Hematopoietic multipotent progenitor cell treated with erythropoietin and hydrocortisone succinate and interleukin-3 and kit ligand, for 15 days (in vitro differentiated cells): ENCODE measurements at regions not wholly inside any gene's neighbourhood (a gene's known extent, or its start where the extent isn't known, plus 50 kb on each side); places are given as distances from the start of the nearest gene placed in this dataset.

Experiments used
- DNase-seq: peaks from one replicate; pipeline ENCODE4 v3.0.0-alpha.2; 2015; ENCODE audit warnings: low spot score

DNA sequence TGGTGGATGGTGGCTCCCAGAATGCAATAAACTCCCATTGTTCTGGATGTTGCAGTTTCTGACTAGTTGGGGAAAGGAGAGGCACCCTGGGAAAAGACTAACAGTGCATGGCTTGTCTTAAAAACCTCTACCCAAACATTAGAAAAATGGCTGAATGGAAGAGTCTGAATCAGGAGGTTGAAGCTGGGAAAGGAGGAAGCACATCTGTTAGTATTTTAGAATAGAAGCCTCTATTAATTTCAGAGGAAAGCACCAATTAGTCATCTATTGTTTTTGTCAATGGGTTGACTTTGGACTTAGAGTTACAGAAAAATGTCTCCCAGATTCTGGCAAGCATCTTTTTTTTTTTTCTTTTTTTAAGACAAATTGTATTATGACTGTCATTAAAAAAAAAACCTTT lies 56.1 kb upstream of the ELMO1 start:
- DNase-seq: no peak

DNA sequence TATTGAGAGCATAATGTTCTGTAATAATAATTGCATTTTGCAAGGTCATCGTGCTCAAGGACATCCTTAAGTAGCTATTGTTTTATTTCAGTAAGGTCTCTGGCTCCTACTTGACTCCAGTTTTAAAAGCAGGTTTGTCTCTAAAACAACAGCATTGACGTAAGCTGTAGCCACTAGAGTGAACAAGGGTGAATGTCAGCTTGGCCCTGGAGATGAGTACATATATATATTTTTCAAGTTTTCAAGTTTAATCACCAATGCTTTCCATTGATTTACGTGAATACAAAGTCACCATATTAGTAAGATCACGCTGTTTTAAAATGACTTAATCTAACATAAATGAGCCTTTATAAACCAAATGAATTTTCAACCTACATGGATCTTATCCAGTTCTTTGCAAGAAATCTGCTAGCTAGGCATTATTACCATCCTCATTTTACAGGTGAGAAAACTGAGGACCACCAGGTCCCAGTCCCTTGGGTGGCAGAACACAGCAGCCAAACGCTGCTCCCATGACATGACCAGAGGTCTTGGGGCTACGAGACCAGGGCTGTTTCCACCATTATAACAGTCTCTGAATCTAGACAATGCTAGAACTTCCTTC lies 57.2 kb upstream of the ELMO1 start:
- DNase-seq: no peak

DNA sequence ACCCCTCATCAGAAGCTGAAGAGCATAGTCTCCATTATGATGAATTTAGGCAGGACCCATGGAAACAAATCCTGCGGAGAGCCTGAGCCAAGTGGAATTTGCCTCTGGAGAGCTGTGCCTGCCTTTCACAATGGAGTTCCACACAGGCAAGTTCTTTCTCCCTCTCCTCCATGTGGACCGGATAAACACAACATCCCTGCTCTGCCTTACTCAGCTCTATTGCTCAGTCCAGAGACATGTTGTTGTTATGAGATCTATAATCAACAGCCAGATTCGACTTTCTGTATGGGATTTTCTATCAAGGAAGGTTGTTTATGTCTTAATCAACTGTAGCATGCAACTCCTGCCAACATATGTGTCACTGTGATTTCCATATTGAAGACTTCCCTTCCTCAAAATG lies 59.5 kb upstream of the ELMO1 start:
- no peak for DNase-seq

DNA sequence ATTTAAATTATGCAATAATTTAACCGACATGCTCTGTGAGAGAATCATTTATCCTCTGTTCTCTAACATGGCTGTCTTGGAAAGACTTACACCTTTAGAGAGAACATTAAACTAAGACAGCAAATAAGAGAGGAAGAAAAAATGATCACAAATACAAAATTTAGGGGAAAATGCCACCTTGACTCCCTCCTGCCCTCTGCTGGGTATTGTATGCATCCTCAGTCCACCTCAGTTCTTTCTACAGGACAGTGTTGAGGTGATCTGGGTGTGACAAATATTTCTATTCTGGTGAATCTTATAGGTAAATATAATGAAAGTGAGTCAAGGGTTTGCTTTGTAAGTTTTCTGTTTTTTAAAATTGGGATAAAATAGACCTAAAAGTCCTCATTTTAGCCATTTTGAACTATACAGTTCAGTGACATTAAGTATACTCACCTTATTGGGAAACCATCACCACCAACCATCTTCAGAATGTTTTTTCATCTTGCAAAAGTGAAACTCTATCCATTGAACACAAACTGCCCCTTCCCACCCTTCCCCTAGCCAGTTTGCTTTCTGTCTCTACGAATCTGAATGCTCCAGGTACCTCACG lies 61.5 kb upstream of the ELMO1 start:
- DNase-seq: peak; percentile 4

DNA sequence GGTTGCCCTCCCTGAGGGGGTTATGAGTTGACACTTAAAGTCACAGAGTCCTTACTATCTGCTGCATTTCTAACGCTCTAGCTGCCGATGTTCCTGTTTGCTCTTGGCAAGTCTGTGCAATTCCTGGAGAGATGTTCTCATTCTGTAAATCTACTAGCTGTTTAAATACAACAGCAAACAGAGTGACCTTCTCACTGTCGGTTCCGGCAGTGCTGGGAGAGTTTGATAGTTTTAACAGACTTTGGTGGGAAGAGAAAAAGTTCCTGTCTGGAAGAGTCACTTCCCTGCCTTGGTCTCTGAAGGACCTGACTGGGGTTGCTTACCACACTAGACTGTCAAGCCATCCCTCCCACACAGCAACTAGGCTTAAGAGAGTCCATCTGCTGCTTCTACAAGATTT lies 63.3 kb upstream of the ELMO1 start:
- DNase-seq: no peak

DNA sequence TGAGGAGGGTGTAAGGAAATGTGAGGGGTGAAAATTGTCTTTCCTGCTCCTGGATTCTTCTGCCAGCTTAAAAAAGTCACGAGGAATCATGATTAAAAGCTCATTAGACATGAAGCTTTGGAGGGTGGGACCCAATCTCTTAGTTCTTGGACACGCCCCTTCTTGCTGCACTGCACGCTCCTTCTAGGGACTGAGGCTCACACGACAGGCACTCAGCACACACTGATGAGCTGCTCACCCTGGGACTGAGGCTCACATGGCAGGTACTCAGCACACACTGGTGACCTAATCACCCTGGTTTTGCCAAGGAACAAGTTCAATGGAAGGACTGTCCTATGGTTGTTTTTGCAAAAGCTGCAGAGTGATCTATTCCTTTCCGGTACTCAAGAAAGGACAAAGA lies 65.8 kb upstream of the ELMO1 start:
- DNase-seq: no peak

DNA sequence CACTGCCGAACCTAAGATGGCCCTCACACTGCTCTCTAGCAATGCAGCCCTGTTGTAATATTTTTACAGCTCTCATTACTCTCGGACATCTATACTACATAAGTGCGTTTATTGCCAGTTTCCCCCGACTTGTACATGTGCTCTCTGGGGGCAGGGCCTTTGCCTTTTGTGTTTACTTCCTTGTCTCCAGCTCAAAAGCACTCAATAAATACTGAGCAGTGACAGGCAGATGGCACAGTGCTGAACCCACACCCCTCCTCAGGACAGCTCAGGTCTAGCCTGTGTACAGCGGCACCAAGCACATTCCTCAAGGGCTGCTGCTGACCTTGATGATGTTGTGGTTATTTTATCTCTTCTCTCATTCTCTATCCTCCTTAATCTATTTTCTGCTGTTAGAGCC lies 68.0 kb upstream of the ELMO1 start:
- no peak for DNase-seq

DNA sequence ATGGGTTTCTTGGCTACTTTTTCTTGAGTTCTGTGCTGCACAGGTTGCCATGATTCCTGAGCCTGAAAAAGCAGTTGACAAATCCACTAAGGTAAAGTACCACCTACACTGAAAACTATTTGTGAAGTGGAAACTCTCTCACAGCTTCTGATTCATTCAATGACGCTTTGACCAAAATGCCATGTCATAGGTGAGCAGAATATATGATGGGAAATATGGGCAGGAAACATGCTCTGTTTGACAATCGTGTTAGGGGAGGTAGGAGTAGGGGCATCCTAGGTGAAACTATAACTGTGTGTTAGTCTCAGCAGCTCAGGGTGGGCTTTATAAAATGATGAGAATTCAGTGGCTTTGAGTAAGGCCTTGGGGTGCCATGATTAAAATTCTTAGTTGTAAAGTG lies 69.6 kb upstream of the ELMO1 start:
- no peak for DNase-seq

DNA sequence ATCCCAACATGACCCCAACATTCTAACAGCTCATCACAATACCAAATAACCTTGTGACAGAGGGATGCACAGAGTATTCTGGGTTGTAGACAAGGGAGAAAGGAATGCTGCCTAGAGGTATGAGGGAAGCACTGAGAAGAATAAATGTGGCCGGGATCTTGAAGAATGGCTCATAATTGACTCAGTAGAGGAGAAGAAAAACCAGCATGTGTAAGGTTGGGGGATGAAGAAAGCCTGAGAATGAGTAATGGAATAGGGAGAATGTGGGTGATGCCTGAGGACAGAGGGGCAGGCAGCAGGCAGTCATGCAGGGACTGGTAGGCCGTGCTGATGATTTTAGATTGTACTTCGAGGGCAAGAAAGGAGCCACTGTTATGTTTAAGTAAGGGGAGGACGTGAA lies 75.4 kb upstream of the ELMO1 start:
- DNase-seq: no peak

DNA sequence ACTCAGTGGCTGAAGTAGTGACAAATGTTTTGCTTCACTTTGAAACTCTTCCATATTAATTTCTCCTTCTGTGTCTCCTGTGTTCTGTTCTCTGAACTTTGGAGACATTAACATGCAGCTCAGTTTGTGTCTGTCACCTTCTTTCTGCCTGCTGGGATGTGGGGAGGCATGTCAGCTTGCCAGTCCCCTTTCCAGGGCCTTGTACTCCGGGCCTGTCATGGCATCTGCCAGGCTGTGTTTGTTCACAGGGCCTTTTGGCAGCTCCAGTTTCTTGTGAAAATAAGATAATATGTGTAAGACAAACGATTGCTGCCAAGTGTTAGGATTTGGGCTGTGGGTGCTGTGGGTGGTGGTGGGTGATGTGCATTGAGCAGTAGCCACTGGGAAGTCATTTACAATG lies 76.1 kb upstream of the ELMO1 start:
- DNase-seq: no peak

DNA sequence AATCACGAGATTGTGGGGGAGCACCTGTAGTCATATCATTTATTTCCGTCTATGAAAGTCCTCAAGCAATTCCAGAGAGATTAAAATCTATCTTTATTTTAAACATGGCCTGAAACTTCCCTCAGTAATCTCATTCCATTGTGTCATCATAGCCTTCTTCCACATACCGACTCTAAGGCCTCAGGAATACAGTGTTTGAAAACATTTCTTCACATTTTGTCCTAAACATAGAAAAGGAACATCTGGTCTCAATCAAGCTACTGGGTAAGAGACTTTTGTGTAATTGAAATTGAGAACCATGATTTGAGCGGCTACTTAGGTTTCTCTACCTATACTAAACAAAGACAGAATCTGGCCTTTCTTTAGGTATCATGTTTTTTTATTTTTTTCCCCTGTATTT lies 78.0 kb upstream of the ELMO1 start:
- no peak for DNase-seq

DNA sequence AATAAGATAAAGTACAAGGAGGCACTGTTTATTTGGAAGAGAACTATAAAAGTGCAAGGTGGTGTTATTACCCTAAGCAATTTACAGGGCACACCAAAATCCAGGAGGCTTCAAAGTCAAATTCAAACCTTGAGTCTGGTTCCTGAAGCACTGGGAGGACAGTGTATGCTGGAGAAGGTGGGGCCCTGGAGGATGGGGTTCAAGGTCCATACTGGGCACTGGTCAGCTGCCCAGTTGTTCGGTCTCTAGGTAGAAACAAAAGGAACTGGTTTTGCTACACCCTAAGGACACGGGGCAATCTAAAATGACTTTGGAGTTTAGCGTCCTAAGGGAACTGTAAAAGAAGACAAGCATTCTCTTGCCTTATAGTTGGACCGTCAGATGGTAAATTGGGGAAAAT lies 78.4 kb upstream of the ELMO1 start:
- no peak for DNase-seq

DNA sequence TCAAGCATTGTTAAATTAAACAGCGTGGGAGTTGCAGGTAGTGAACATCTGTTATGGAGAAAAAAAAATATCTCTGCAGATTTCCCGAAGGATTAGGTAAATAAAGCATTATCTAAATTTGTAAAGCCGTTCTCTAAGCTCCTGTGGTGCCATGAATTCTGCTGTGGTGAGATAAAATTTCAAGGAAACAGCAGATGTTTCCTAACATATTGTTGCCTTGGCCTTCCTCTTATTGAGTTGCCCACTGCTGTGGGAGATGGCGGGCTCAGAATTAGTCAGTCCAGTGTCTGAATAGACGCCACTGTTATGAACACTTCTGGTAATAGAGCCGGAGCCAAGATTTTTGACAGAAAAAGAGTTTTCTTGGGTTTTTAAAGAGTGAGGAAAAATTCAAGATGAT lies 82.6 kb upstream of the ELMO1 start:
- no peak for DNase-seq

DNA sequence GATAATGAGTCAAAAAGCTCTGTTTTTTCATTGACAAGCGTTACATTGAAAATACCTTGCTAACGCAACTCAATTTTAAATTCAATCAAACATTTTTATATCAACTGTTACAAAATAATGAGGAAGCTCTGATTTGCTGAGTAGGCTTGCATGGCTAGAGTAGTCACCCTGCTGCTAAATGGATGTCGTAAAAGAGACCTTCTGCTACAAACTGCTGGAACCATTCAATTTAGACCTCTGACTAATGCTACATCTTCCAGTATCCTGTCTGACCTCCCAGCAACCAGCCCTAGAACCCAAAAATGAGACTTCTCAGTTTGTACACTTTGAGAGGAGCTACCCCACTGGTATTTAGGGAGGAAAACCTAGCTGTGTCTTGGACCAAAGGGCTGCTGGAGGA lies 84.0 kb upstream of the ELMO1 start:
- no peak for DNase-seq

DNA sequence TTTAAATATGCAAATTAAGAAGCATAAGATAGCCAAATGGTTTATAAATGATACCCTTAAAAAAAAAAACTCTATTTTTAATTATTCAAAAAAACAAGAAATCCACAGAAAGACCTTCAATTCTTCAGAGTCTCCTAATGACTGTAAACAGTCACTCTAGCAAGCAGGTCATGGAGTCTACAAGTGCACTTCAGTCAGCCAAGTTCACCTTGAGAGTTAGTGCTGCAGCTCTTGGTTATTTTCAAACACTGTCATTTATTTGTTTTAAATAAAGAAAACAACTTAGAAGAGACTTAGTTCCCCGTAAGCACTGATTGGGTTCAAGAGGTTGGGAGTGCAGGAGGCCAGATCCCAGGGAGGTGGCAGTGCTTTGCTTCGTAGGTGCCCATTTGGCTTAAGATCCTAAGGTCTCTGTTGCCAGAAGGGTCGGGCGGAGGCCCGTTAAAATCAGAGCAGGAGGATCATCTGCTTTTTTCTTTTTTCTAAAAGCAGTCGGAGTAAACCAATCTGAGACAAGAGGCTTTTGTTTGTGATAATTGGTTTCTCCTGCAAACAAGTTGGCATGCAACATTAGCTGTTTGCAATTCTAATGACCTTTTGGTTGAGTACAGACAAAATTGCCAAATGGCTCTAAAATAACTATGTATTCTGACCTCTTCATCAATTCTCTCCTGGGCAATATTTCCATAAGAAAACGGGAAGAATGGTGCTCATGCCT lies 86.4 kb upstream of the ELMO1 start:
- DNase-seq: no peak

DNA sequence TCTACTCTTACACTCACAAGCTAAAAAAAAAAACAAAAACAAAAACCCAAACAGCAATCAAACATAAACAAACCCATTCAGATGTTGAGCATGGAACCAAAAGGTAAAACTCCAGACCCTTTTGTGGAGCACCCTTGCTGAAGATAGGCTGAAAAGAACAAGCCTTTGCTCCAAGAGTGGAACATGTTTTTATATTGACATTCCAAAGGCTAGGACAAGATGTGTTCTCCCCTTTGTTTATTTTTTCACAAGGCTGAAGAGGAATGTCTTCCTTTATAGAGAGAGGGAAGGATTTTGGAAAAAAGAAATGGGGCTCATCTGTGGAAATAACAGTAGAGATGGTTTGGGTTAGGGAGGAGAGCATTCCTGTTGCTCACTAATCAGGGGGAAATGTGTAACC lies 87.2 kb upstream of the ELMO1 start:
- no peak for DNase-seq

DNA sequence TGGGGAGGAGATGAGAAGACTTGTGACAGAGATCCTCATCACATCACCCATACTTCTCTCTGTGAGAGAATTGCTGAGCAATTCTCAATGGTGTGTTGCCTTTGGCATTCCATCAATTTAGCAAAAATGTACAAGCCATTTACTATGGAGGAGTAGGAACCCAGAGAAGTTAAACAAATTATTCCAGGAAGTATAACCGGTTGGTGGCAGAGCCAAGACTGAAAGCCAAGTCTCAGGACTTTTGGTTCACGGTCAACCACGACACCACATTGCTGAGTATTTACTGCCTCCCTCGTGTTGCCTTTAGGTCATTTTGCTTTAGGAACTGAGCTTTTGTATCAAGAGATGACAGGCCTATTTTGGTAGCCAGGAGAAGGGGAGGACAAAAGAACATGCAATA lies 88.0 kb upstream of the ELMO1 start:
- no peak for DNase-seq

DNA sequence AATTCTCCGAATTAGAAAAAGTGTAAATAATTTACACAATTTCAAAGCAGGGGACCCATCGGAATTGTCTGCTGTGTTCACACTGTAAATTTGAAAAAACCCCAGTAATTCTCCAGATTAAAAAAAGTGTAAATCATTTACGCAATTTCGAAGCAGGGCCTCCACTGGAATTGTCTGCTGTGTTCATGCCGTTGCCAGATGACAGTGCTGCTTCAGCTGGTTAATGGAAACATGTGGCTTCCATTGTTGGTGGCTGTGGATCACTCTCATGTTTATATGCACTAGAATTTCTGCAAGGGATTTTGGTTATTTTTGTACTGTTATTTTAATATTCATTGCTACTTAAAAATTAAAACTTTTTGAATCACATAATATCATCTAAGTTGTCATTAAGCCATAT lies 88.8 kb upstream of the ELMO1 start:
- no peak for DNase-seq

DNA sequence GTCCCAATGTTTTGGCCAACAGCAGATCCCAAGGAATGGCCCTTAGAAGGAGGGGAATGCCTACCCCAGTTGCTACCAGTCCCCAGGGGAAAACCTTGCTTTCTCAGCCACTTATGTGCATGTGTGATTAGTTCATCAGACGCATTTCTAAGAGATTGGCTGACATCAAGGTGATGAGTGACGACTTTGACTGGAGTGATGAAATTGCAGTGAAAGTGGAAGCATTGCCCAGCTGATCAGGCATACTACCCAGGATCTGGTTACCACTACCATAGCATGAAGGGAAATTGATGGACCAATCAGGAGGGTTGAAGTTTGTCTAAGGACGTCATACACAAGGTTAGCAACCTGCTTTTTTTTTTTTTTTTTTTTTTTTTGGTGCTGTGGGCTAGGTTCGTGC lies 90.3 kb upstream of the ELMO1 start:
- DNase-seq: no peak

DNA sequence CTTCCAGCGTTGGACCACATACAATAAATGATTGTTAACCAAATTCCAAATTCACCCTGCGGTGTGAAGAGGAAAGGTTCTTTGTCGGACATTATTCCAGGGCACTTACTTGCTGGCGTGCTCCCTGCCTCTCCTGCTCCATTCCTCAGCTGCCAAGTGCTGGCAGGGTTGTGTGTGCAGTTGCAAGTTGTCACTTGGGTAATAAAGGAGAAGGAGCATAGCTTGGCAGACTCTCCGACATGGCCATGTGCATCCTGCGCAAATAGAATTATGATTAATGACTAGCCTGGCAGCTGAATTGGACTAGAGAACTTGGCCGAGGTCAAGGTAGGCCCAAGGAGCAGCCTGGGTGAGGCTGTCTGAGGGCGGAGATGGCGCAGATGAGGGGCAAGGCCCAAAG lies 92.3 kb upstream of the ELMO1 start:
- DNase-seq: no peak

DNA sequence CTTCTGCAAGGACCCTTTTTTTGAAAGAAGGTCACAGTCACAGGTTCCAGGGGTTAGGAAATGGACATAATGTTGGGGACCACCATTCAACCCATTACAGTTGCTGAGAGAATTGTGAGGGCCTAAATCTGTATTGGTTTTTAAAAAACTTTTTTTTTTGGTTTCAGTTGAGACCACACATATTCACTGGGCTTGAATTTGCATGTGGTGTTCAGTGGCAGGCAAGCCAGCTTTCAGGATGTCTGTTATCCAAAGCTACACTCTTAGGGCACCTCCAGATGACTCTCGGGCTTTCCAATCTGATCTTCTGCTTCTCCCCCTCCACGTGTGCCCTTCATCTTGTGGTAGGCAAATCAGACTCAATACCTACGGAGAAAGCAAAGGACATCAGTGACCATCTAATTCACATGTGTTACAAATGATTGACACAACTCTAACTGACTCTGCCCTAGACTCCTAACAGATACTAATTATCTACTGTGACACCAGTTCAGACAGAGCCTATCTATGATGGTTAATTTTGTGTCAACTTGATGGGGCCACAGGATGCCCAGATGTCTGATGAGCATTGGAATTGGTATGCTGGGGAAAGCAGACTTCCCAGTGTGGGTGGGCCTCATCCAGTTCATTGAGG lies 93.3 kb upstream of the ELMO1 start:
- no peak for DNase-seq

DNA sequence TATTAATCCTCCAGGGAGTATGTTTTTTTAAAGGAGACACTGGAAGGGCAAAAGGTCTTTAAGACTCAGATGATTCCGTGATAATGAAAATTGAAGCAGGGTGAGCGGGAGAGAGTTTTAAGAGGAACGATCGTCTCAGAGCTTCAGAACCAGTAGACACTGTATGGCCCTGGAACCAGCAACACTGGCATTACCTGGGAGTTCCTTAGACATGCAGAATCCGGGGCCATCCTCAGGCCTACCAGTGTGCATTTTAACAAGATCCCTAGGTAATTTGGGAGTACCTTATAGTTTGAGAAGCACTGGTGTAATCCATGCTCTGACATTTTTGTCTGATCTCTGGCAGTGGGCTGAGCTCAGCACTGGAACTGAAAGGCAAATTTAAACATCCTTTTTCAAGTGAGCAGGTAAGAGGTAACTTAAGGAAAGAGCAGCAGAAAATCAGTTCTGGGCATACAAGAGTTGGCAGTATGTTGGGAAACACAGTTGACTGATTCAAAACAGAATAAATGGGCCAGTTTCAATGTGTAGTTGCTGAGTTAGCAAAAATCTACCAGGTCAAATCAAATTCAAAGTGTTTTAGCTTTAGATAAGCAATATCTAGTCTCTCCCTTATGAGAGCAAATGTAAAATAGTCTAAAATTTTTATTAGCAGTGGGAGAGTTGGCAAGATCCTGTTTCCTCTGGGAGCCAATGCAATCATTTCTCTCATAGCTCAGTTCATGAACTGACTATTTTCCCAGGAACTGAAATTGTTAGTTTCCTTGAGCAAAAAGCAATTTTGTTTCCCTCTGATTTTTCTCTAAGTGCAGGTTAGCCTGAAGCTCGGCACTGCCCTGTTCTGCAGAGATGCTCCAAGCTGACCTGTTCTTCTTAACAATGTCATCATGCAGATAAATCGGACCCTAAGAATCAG lies 97.2 kb upstream of the ELMO1 start:
- DNase-seq: no peak
